Left lung (tissue), 4 donors: ENCODE measurements at regions not wholly inside any gene's neighbourhood (a gene's known extent, or its start where the extent isn't known, plus 50 kb on each side); places are given as distances from the start of the nearest gene placed in this dataset.

Experiments used
- ATAC-seq: fragments of 200-7000 bp; cut with Tn5 transposase; one replicate; pipeline ENCODE4 v1.9.1; 2020; ENCODE audit warnings: moderate library complexity
- DNase-seq, 4 donors: peaks; one replicate each; pipeline ENCODE4 v3.0.0-alpha.2; 2013 to 2020
- H3K27ac ChIP-seq, 2 donors: fragments of 200-600 bp; sonication (generic) in 1 of 2; one replicate each; pipeline versions ENCODE4 v1.5.0 to v1.8.0; 2020 to 2021
- H3K27me3 ChIP-seq, 2 donors: fragments of 200-600 bp; sonication (generic) in 1 of 2; one replicate each; pipeline versions ENCODE4 v1.5.0 to v1.8.0; 2020 to 2021
- H3K36me3 ChIP-seq, 2 donors: fragments of 200-600 bp; sonication (generic) in 1 of 2; one replicate each; pipeline versions ENCODE4 v1.5.0 to v1.8.0; 2020 to 2021
- H3K4me1 ChIP-seq, 2 donors: fragments of 200-600 bp; one replicate each; pipeline ENCODE4 v1.8.0; 2021
- H3K4me3 ChIP-seq, 2 donors: fragments of 200-600 bp; sonication (generic) in 1 of 2; one replicate each; pipeline versions ENCODE4 v1.5.0 to v1.8.0; 2020 to 2021; ENCODE audit warnings: mild to moderate bottlenecking in 1 of 2
- H3K9me3 ChIP-seq, 2 donors: fragments of 200-600 bp; sonication (generic) in 1 of 2; one replicate each; pipeline versions ENCODE4 v1.5.0 to v1.8.0; 2020 to 2021
- intact Hi-C, 2 donors: fragments of 100-400 bp; cut with DNase I; formaldehyde crosslinking; loops; one replicate each; pipeline versions ENCODE4 v1.11.2 to v1.14.2; 2022
- TF ChIP-seq, protein P1 (sequence below), 2 donors: fragments of 200-600 bp; sonication (generic) in 1 of 2; IDR thresholded peaks; one replicate each; pipeline versions ENCODE4 v1.5.0 to v1.8.0; 2021; ENCODE audit warnings: antibody characterized with exemption in 2 of 2
- donor health status: DM: no; HTN: yes; CAD: no.
- donor health status: DM: no; HTN: no; CAD: no.

DNA sequence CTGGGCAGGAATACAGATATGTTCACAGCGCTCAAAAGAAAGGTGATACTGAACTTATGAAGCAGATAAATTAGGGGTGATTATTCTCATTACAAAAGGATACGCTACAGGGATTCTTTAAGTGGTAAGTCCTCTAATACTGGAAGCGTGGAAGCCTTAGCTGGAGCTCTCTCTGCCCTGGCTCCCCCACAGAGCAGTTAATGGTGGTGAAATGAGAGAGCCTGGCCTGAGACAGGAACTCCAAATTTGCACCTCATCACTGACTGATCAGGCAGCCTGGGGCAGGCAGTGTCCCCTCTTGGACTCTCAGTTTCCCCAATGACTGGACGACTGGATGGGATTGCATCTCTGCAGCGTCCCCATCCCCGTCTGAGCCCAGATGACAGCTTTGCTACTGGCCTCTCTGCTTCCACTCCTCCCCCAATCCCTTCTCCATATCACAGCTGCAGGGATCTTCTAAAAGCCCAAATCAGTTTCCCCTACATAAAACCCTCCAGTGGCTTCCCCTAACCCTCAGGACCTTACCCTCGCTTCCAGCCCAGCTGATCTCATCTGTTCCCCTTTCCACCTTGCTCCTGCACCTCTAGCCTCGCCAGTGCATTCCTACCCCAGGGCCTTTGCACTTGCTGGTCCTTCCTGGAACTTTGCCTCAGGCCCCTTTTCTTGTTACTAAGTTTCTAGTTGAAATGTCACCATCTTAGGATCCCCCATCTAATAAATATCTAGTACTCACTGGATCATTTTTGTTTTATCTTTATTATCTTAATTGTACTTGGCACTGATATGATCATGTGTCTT lies 171.7 kb upstream of the LHX5 start:
- TF ChIP-seq, protein P1, sequence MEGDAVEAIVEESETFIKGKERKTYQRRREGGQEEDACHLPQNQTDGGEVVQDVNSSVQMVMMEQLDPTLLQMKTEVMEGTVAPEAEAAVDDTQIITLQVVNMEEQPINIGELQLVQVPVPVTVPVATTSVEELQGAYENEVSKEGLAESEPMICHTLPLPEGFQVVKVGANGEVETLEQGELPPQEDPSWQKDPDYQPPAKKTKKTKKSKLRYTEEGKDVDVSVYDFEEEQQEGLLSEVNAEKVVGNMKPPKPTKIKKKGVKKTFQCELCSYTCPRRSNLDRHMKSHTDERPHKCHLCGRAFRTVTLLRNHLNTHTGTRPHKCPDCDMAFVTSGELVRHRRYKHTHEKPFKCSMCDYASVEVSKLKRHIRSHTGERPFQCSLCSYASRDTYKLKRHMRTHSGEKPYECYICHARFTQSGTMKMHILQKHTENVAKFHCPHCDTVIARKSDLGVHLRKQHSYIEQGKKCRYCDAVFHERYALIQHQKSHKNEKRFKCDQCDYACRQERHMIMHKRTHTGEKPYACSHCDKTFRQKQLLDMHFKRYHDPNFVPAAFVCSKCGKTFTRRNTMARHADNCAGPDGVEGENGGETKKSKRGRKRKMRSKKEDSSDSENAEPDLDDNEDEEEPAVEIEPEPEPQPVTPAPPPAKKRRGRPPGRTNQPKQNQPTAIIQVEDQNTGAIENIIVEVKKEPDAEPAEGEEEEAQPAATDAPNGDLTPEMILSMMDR (IDR thresholded peaks at IDR 0.05) = no peak

DNA sequence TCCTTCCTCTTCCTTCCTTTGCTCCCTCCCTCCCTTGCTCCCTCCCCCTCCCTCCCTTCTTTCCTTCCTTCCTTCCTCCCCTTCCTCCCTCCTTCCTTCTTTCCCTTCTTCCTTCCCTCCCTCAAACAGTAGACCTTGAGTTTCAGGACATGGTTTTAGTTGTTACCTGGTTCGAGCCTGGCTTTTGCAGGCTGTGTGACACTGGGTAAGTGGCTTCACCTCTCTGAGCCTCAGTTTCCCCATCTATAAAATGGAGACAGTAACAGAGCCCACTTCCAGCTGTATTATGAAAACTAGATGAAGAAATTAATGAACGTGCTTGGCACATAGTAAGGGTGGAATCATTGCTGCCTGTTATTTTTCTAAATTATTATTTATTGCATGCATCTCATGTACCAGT lies 171.0 kb upstream of the LHX5 start:
- Histone ChIP-seq H3K36me3 (no peaks in the 10 kb centered on the region), H3K4me3 (no peak overlapping the region), H3K27me3 (peaks cover 3 to 94% of the 10 kb centered on the region in 2 donors), H3K27ac (no peak overlapping the region), H3K4me1 (no peaks in the 10 kb centered on the region), H3K9me3 (no peaks in the 10 kb centered on the region)
- ATAC-seq (no peak), DNase-seq (no peak)
- intact Hi-C loops = no loop called here
- TF ChIP-seq, protein P1 (IDR thresholded peaks at IDR 0.05) = no peak

More for the DNA sequence above, 171.7 kb upstream of the LHX5 start:
- Histone ChIP-seq H3K4me3 (no peak overlapping the region), H3K36me3 (no peaks in the 10 kb centered on the region), H3K27ac (no peak overlapping the region), H3K27me3 (peaks cover 0 to 95% of the 10 kb centered on the region in 2 donors), H3K4me1 (no peaks in the 10 kb centered on the region), H3K9me3 (no peaks in the 10 kb centered on the region)
- DNase-seq (no peak), ATAC-seq (no peak)
- intact Hi-C loops = no loop called here

DNA sequence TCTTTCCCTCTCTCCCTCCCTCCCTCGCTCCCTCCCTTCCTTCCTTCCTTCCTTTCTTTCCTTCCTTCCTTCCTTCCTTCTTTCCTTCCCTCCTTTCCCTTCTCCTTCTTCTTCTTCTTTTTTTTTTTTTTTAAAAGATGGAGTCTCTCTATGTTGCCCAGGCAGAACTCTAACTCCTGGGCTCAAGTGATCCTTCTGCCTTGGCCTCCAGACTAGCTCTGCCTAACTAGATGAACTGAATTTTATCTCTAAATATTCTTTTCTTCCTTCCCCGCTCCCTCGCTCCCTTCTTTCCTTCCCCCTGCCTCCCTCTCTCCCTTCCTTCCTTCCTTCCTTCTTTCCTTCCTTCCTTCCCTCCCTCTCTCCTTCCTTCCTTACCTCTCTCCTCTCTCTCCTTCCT lies 170.5 kb upstream of the LHX5 start:
- no peak overlapping the region for H3K27ac ChIP-seq
- no peak overlapping the region for H3K4me3 ChIP-seq
- no peaks in the 10 kb centered on the region for H3K4me1 ChIP-seq
- ATAC-seq (no peak), DNase-seq (no peak)
- TF ChIP-seq, protein P1 (IDR thresholded peaks at IDR 0.05) = no peak
- no peaks in the 10 kb centered on the region for H3K9me3 ChIP-seq
- H3K36me3 ChIP-seq = no peaks in the 10 kb centered on the region
- H3K27me3 ChIP-seq = peaks cover 4 to 94% of the 10 kb centered on the region in 2 donors
- intact Hi-C loops = no loop called here

DNA sequence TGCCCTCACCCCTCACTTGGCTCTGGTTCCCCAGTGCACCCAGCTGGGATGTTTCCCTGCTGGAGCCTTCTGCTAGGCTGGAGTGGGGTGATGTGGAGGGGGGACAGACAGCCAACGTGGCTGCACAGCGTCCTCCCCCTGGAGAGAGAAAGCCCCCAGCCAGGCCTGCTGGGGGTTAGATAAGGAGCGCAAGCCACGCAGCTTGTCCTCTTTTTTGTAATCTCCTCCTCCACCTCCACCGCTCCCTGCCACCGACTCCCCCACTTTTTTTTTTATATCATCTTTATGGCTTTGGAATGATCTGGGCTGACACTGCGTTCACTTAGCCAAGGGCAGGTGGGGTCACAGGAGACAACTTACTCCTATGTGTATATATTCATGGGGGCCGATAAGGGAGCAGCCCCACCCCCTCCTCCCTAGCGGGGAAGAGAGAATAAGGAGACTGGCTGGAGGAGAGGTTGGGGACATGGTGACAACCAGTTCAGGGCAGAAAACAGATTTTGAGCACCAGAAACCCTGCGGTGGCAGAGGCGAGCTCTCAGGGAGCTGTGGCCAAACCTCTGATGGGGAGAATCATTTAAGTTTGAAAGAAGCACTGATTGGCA lies 169.9 kb upstream of the LHX5 start:
- intact Hi-C loops = no loop called here
- Histone ChIP-seq H3K4me3 (no peak overlapping the region), H3K27ac (no peak overlapping the region), H3K4me1 (no peaks in the 10 kb centered on the region), H3K27me3 (peaks cover 4 to 94% of the 10 kb centered on the region in 2 donors), H3K9me3 (no peaks in the 10 kb centered on the region), H3K36me3 (no peaks in the 10 kb centered on the region)
- TF ChIP-seq, protein P1 (IDR thresholded peaks at IDR 0.05) = no peak
- ATAC-seq = no peak
- no peak for DNase-seq

DNA sequence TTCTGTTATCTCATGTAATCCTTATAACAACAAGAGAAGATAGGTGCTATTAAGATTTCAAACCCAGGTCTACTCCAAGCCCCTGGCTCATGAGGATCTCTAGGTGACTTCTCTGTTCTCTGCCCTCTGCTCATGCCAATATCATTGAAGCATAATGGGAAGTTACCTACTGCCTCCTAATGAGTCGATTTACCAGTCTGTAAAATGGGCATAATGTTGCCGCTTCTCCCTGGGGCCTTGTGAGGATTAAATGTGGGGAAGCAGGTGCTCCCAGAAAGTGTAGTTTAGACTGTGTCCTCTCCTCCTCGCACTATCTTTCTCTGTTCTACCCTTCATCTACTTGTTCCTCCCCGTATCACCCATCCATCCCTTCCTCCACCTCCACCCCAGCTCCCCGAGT lies 169.2 kb upstream of the LHX5 start:
- TF ChIP-seq, protein P1 (IDR thresholded peaks at IDR 0.05) = no peak
- Histone ChIP-seq H3K4me3 (no peak overlapping the region), H3K27me3 (peaks cover 4 to 95% of the 10 kb centered on the region in 2 donors), H3K36me3 (no peaks in the 10 kb centered on the region), H3K9me3 (no peaks in the 10 kb centered on the region), H3K27ac (no peak overlapping the region), H3K4me1 (no peaks in the 10 kb centered on the region)
- intact Hi-C loops = no loop called here
- DNase-seq (no peak), ATAC-seq (no peak)
